Smooth muscle cell (in vitro differentiated cells): ENCODE measurements at regions not wholly inside any gene's neighbourhood (a gene's known extent, or its start where the extent isn't known, plus 50 kb on each side); places are given as distances from the start of the nearest gene placed in this dataset.

Experiments used
- DNase-seq: peaks from one replicate; lab custom pipeline; 2025; ENCODE audit not compliant: unreplicated experiment; lab: John Stamatoyannopoulos, UW
- H2AFZ ChIP-seq: fragments of 200-600 bp; sonication (generic); 2 replicates; pipeline ENCODE4 v1.6.0; 2016; ENCODE audit warnings: antibody characterized with exemption, low read depth, mild to moderate bottlenecking
- H3F3A ChIP-seq: fragments of 200-600 bp; sonication (generic); 2 replicates; pipeline ENCODE4 v1.6.0; 2017; ENCODE audit warnings: antibody characterized with exemption, low read depth
- H3K27ac ChIP-seq: fragments of 200-600 bp; sonication (generic); 2 replicates; pipeline ENCODE4 v1.5.1; 2016; ENCODE audit warnings: low read depth, mild to moderate bottlenecking
- H3K27me3 ChIP-seq: fragments of 200-600 bp; sonication (generic); 2 replicates; pipeline ENCODE4 v1.6.1; 2016; ENCODE audit warnings: low read depth, mild to moderate bottlenecking
- H3K36me3 ChIP-seq: fragments of 200-600 bp; sonication (generic); 2 replicates; pipeline ENCODE4 v1.5.1; 2016; ENCODE audit warnings: low read depth
- H3K4me1 ChIP-seq: fragments of 200-600 bp; sonication (generic); 2 replicates; pipeline ENCODE4 v1.5.1; 2016; ENCODE audit warnings: low read depth
- H3K4me2 ChIP-seq: fragments of 200-600 bp; sonication (generic); 2 replicates; pipeline ENCODE4 v1.6.0; 2016; ENCODE audit warnings: mild to moderate bottlenecking
- H3K4me3 ChIP-seq: fragments of 200-600 bp; sonication (generic); 2 replicates; pipeline ENCODE4 v1.5.1; 2016; ENCODE audit warnings: mild to moderate bottlenecking
- H3K79me2 ChIP-seq: fragments of 200-600 bp; sonication (generic); 2 replicates; pipeline ENCODE4 v1.6.0; 2016; ENCODE audit warnings: low read depth, mild to moderate bottlenecking
- H3K9ac ChIP-seq: fragments of 200-600 bp; sonication (generic); 2 replicates; pipeline ENCODE4 v1.6.0; 2016; ENCODE audit warnings: low read depth
- H3K9me3 ChIP-seq: fragments of 200-600 bp; sonication (generic); replicated peaks from 2 replicates; pipeline ENCODE4 v1.5.1; 2016; ENCODE audit warnings: low read depth
- H4K20me1 ChIP-seq: fragments of 200-600 bp; sonication (generic); 2 replicates; pipeline ENCODE4 v1.6.0; 2016; ENCODE audit warnings: low read depth
- WGBS: methylation state at CpG from one replicate; pipeline ENCODE4 v1.1.7; 2016; ENCODE audit warnings: low lambda C conversion rate; 5-methylcytosine and 5-hydroxymethylcytosine counted together
- TF ChIP-seq, protein P1 (sequence below): fragments of 200-600 bp; sonication (generic); IDR thresholded peaks from 2 replicates; pipeline ENCODE4 v1.5.1; 2017; ENCODE audit warnings: borderline replicate concordance, mild to moderate bottlenecking, antibody characterized with exemption; ENCODE audit not compliant: insufficient read depth, poor library complexity, severe bottlenecking

GRCh38 chr4:100679926-100680325 lies 162.1 kb upstream of the EMCN start:
- Histone ChIP-seq H4K20me1 (no peaks in the 10 kb centered on the region), H3F3A (no peaks in the 10 kb centered on the region), H3K4me2 (no peak overlapping the region), H3K9me3 (no peaks in the 10 kb centered on the region), H3K27me3 (no peaks in the 10 kb centered on the region), H3K79me2 (no peaks in the 10 kb centered on the region), H3K27ac (no peak overlapping the region), H3K36me3 (no peaks in the 10 kb centered on the region), H3K9ac (no peak overlapping the region), H3K4me3 (no peak overlapping the region), H3K4me1 (no peaks in the 10 kb centered on the region), H2AFZ (no peak overlapping the region)
- 64% methylated on average over 1 of the region's 1 CpG for WGBS
- DNase-seq, result no peak
- TF ChIP-seq, protein P1, sequence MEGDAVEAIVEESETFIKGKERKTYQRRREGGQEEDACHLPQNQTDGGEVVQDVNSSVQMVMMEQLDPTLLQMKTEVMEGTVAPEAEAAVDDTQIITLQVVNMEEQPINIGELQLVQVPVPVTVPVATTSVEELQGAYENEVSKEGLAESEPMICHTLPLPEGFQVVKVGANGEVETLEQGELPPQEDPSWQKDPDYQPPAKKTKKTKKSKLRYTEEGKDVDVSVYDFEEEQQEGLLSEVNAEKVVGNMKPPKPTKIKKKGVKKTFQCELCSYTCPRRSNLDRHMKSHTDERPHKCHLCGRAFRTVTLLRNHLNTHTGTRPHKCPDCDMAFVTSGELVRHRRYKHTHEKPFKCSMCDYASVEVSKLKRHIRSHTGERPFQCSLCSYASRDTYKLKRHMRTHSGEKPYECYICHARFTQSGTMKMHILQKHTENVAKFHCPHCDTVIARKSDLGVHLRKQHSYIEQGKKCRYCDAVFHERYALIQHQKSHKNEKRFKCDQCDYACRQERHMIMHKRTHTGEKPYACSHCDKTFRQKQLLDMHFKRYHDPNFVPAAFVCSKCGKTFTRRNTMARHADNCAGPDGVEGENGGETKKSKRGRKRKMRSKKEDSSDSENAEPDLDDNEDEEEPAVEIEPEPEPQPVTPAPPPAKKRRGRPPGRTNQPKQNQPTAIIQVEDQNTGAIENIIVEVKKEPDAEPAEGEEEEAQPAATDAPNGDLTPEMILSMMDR, result no peak

GRCh38 chr4:100674976-100675375 lies 157.2 kb upstream of the EMCN start:
- Histone ChIP-seq H3K4me3 (no peak overlapping the region), H3K27ac (no peak overlapping the region)
- WGBS, result 93% methylated on average over 3 of the region's 3 CpGs

DNA sequence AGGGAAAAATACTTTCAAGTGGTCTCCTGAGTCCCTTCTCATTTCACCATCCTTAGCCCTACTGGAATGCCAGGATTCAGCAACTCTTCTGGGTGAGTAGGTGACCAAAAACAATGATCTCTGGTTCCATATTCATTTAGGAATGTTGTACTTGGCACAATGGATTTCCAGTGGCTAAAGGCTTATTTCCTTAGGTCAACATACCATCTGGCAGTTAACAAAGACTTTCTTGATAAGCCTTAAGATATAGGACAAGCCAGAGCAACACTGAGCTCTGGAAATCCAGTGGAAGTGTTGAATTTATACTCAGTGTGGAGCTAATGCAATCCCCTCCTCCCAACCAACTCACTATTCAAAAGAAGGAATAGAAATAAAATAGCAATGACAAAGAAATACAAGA lies 139.4 kb upstream of the EMCN start:
- no peak overlapping the region for H3K27ac ChIP-seq
- no peak overlapping the region for H3K4me2 ChIP-seq
- TF ChIP-seq, protein P1, result no peak
- no peaks in the 10 kb centered on the region for H3K36me3 ChIP-seq
- H2AFZ ChIP-seq, result no peak overlapping the region
- DNase-seq, result no peak
- no peaks in the 10 kb centered on the region for H3K9me3 ChIP-seq
- H4K20me1 ChIP-seq, result no peaks in the 10 kb centered on the region
- H3K4me3 ChIP-seq, result no peak overlapping the region
- H3F3A ChIP-seq, result no peaks in the 10 kb centered on the region
- H3K4me1 ChIP-seq, result no peaks in the 10 kb centered on the region
- no peaks in the 10 kb centered on the region for H3K79me2 ChIP-seq
- no peak overlapping the region for H3K9ac ChIP-seq
- no peaks in the 10 kb centered on the region for H3K27me3 ChIP-seq

More at GRCh38 chr4:100674976-100675375, 157.2 kb upstream of the EMCN start:
- TF ChIP-seq, protein P1, result no peak
- Histone ChIP-seq H3K4me2 (no peak overlapping the region), H2AFZ (no peak overlapping the region), H3K27me3 (no peaks in the 10 kb centered on the region), H3F3A (no peaks in the 10 kb centered on the region), H4K20me1 (no peaks in the 10 kb centered on the region), H3K9ac (no peak overlapping the region), H3K4me1 (no peaks in the 10 kb centered on the region), H3K79me2 (no peaks in the 10 kb centered on the region), H3K36me3 (no peaks in the 10 kb centered on the region), H3K9me3 (no peaks in the 10 kb centered on the region)
- DNase-seq, result no peak

GRCh38 chr4:100651499-100652175 lies 133.8 kb upstream of the EMCN start:
- Histone ChIP-seq H3K4me3 (no peak overlapping the region), H3K36me3 (no peaks in the 10 kb centered on the region), H2AFZ (no peak overlapping the region), H3K27me3 (no peaks in the 10 kb centered on the region), H3K4me1 (peaks cover 10% of the 10 kb centered on the region), H3F3A (no peaks in the 10 kb centered on the region), H3K4me2 (no peak overlapping the region), H3K79me2 (no peaks in the 10 kb centered on the region), H3K9me3 (no peaks in the 10 kb centered on the region), H3K27ac (no peak overlapping the region), H4K20me1 (no peaks in the 10 kb centered on the region), H3K9ac (no peak overlapping the region)
- DNase-seq, result no peak
- 91% methylated on average over 3 of the region's 3 CpGs for WGBS
- TF ChIP-seq, protein P1, result no peak
